SK-N-SH (cell line): ENCODE measurements at regions not wholly inside any gene's neighbourhood (a gene's known extent, or its start where the extent isn't known, plus 50 kb on each side); places are given as distances from the start of the nearest gene placed in this dataset.

ENCODE experiments used
- CTCF ChIA-PET: fragments of 300-600, 350-600 bp; formaldehyde crosslinking; extraction: SDS; loops from one replicate; lab custom pipeline; 2021; lab: Yijun Ruan, JAX
- POLR2A ChIA-PET: fragments of 350-600 bp; sonication (Branson Sonifier 250); formaldehyde crosslinking; extraction: SDS; loops from one replicate; lab custom pipeline; 2020; ENCODE audit warnings: antibody characterized with exemption, inconsistent platforms; lab: Yijun Ruan, JAX
- DNase-seq: peaks from one replicate; pipeline ENCODE4 v3.0.0; 2012
- H2AFZ ChIP-seq: fragments of 200-600 bp; sonication (generic); 2 replicates; pipeline ENCODE4 v1.8.1; 2016; ENCODE audit warnings: antibody characterized with exemption, mild to moderate bottlenecking, low read depth
- H3F3A ChIP-seq: fragments of 200-600 bp; sonication (generic); replicated peaks from 2 replicates; pipeline ENCODE3; 2016; ENCODE audit warnings: antibody characterized with exemption, mild to moderate bottlenecking; ENCODE audit not compliant: insufficient read depth
- H3K27ac ChIP-seq, 2 experiments: fragments of 200-500 bp in 1 of 2; fragments of 200-600 bp in 1 of 2; sonication (Bioruptor generic) in 1 of 2; sonication (generic), shearing (Covaris generic) in 1 of 2; 2 replicates each; pipeline versions ENCODE4 v1.5.1 to v1.6.1; 2014 to 2016; ENCODE audit warnings: low read depth in 2 of 2, inconsistent platforms in 1 of 2, low read length in 1 of 2, mild to moderate bottlenecking in 1 of 2, mixed read lengths in 1 of 2
- H3K27me3 ChIP-seq: fragments of 200-600 bp; sonication (generic), shearing (Covaris generic); 2 replicates; pipeline ENCODE4 v1.6.1; 2016; ENCODE audit warnings: mixed run types; ENCODE audit not compliant: insufficient read depth
- H3K36me3 ChIP-seq, 2 experiments: fragments of 200-500 bp in 1 of 2; fragments of 200-600 bp in 1 of 2; sonication (Bioruptor generic) in 1 of 2; sonication (generic) in 1 of 2; replicated peaks in 1 of 2; 2 replicates each; pipeline versions ENCODE3 to v1.5.1; 2014 to 2016; ENCODE audit warnings: low read length in 1 of 2, mild to moderate bottlenecking in 1 of 2; ENCODE audit not compliant: insufficient read depth in 2 of 2, control insufficient read depth in 1 of 2
- H3K4me1 ChIP-seq, 2 experiments: fragments of 200-500 bp in 1 of 2; fragments of 200-600 bp in 1 of 2; sonication (Bioruptor generic) in 1 of 2; sonication (generic), shearing (Covaris generic) in 1 of 2; 2 replicates each; pipeline versions ENCODE4 v1.5.1 to v1.6.1; 2014 to 2016; ENCODE audit warnings: low read depth in 1 of 2, low read length in 1 of 2, mixed run types in 1 of 2; ENCODE audit not compliant: insufficient read depth in 2 of 2, control insufficient read depth in 1 of 2
- H3K4me2 ChIP-seq: fragments of 200-600 bp; sonication (generic), shearing (Covaris generic); 2 replicates; pipeline ENCODE4 v1.6.1; 2017; ENCODE audit warnings: mixed run types
- H3K4me3 ChIP-seq, 2 experiments: fragments of 200-500 bp in 1 of 2; fragments of 200-600 bp in 1 of 2; sonication (Bioruptor generic) in 1 of 2; sonication (generic), shearing (Covaris generic) in 1 of 2; 2 replicates each; pipeline versions ENCODE4 v1.5.1 to v1.8.1; 2014 to 2016; ENCODE audit warnings: low read depth in 2 of 2, inconsistent platforms in 1 of 2, low read length in 1 of 2, mild to moderate bottlenecking in 1 of 2, mixed read lengths in 1 of 2, moderate library complexity in 1 of 2
- H3K79me2 ChIP-seq: fragments of 200-600 bp; sonication (generic); 2 replicates; pipeline ENCODE4 v1.8.1; 2017; ENCODE audit warnings: mild to moderate bottlenecking; ENCODE audit not compliant: insufficient read depth
- H3K9ac ChIP-seq: fragments of 200-600 bp; sonication (generic); 2 replicates; pipeline ENCODE4 v1.6.1; 2017; ENCODE audit warnings: mixed run types
- H3K9me2 ChIP-seq: fragments of 200-600 bp; sonication (generic); 2 replicates; pipeline ENCODE4 v1.6.1; 2017; ENCODE audit warnings: mixed run types
- H3K9me3 ChIP-seq: fragments of 200-600 bp; sonication (generic); 2 replicates; pipeline ENCODE4 v1.6.1; 2017; ENCODE audit warnings: mixed run types, mild to moderate bottlenecking, moderate library complexity
- H4K20me1 ChIP-seq: fragments of 200-600 bp; sonication (generic); 2 replicates; pipeline ENCODE4 v1.6.1; 2017; ENCODE audit warnings: mild to moderate bottlenecking, mixed run types; ENCODE audit not compliant: insufficient read depth
- CHD2 ChIP-seq: fragments of 150-350 bp; IDR thresholded peaks from 2 replicates; pipeline ENCODE4 v1.6.1; 2018; ENCODE audit warnings: low read length; ENCODE audit not compliant: partially characterized antibody
- CTCF ChIP-seq: fragments of 200-600 bp; sonication (generic); IDR thresholded peaks from 2 replicates; pipeline ENCODE4 v1.6.1; 2017; ENCODE audit warnings: antibody characterized with exemption, mild to moderate bottlenecking, moderate library complexity
- EP300 ChIP-seq, 2 experiments: IDR thresholded peaks; 2 replicates each; pipeline versions ENCODE4 v1.4.0 to v1.6.1; 2012; ENCODE audit warnings: borderline replicate concordance in 1 of 2, low read depth in 1 of 2, low read length in 1 of 2
- FOSL2 ChIP-seq: IDR thresholded peaks from 2 replicates; pipeline ENCODE4 v1.4.0; 2012; ENCODE audit warnings: low read depth, mild to moderate bottlenecking, moderate library complexity, borderline replicate concordance
- FOXJ3 ChIP-seq: sonication (generic); formaldehyde crosslinking; IDR thresholded peaks from 2 replicates; pipeline ENCODE4 v1.5.1; 2020; ENCODE audit warnings: mild to moderate bottlenecking, missing genetic modification reagents
- GATA2 ChIP-seq: sonication (generic); formaldehyde crosslinking; IDR thresholded peaks from 2 replicates; pipeline ENCODE4 v1.5.0; 2020; ENCODE audit warnings: mild to moderate bottlenecking, missing genetic modification reagents
- NFIC ChIP-seq: IDR thresholded peaks from 2 replicates; pipeline ENCODE4 v1.4.0; 2012; ENCODE audit warnings: borderline replicate concordance
- NRF1 ChIP-seq: IDR thresholded peaks from 2 replicates; pipeline ENCODE4 v1.6.1; 2012; ENCODE audit warnings: low read depth, mild to moderate bottlenecking, low read length
- POLR2AphosphoS5 ChIP-seq: IDR thresholded peaks from 2 replicates; pipeline ENCODE4 v1.6.1; 2012; ENCODE audit warnings: low read depth, low read length
- RAD21 ChIP-seq: IDR thresholded peaks from 2 replicates; pipeline ENCODE4 v1.6.1; 2012; ENCODE audit warnings: mild to moderate bottlenecking, low read length
- RCOR1 ChIP-seq: fragments of 150-350 bp; IDR thresholded peaks from 2 replicates; pipeline ENCODE4 v1.6.1; 2017; ENCODE audit warnings: antibody characterized with exemption, low read length
- REST ChIP-seq: IDR thresholded peaks from 2 replicates; pipeline ENCODE4 v1.6.1; 2012; ENCODE audit warnings: mild to moderate bottlenecking, low read depth, low read length, moderate library complexity
- RXRA ChIP-seq: IDR thresholded peaks from 2 replicates; pipeline ENCODE4 v1.4.0; 2012; ENCODE audit warnings: low read depth, mild to moderate bottlenecking, borderline replicate concordance
- SIN3A ChIP-seq: IDR thresholded peaks from 2 replicates; pipeline ENCODE4 v1.6.1; 2012; ENCODE audit warnings: low read depth, mild to moderate bottlenecking, low read length, moderate library complexity, borderline replicate concordance
- SMC3 ChIP-seq: IDR thresholded peaks from 2 replicates; pipeline ENCODE4 v1.6.1; 2012; ENCODE audit warnings: low read depth, low read length, improper control_type of control experiment
- TAF1 ChIP-seq: IDR thresholded peaks from 2 replicates; pipeline ENCODE4 v1.6.1; 2012; ENCODE audit warnings: low read depth, mild to moderate bottlenecking, low read length, moderate library complexity, borderline replicate concordance
- WGBS: methylation state at CpG from one replicate; pipeline ENCODE4 v1.1.6; 2017; ENCODE audit warnings: low lambda C conversion rate; 5-methylcytosine and 5-hydroxymethylcytosine counted together
- TF ChIP-seq, protein P1 (sequence below): IDR thresholded peaks from 2 replicates; pipeline ENCODE4 v1.4.0; 2012; ENCODE audit warnings: low read depth, borderline replicate concordance
- TF ChIP-seq, protein P2 (sequence below): fragments of 150-350 bp; IDR thresholded peaks from 2 replicates; pipeline ENCODE4 v1.6.1; 2016; ENCODE audit warnings: mild to moderate bottlenecking, low read depth, low read length

- Histone ChIP-seq H3K27ac (no peak overlapping the region), H3K4me3 (no peak overlapping the region), H3K27me3 (no peaks in the 10 kb centered on the region), H3F3A (no peaks in the 10 kb centered on the region), H4K20me1 (no peaks in the 10 kb centered on the region), H3K9me2 (no peaks in the 10 kb centered on the region), H3K9me3 (no peaks in the 10 kb centered on the region; the same call in 1 of the 2 replicates), H3K79me2 (no peaks in the 10 kb centered on the region), H2AFZ (no peak overlapping the region), H3K9ac (no peak overlapping the region), H3K36me3 (no peaks in the 10 kb centered on the region), H3K4me2 (no peak overlapping the region), H3K4me1 (no peaks in the 10 kb centered on the region)
- TF ChIP-seq TAF1 = no peak
- TF ChIP-seq SMC3 = no peak
- no peak for TF ChIP-seq RXRA
- no peak for TF ChIP-seq EP300 (IDR thresholded peaks at IDR 0.05; ENCODE audit: borderline replicate concordance in 1 of 2, low read depth in 1 of 2, low read length in 1 of 2)
- no peak for TF ChIP-seq FOXJ3 (CRISPR knock-in tag)
- TF ChIP-seq RAD21 = no peak
- TF ChIP-seq CHD2 = no peak
- no peak for TF ChIP-seq RCOR1
- ChIA-PET POLR2A (no interaction called here), CTCF (no interaction called here)
- 5% methylated on average over 5 of the region's 5 CpGs for WGBS
- no peak for DNase-seq
Measured at GRCh38 chr14:83614956-83615355, 1915.0 kb upstream of the FLRT2 start.

DNA sequence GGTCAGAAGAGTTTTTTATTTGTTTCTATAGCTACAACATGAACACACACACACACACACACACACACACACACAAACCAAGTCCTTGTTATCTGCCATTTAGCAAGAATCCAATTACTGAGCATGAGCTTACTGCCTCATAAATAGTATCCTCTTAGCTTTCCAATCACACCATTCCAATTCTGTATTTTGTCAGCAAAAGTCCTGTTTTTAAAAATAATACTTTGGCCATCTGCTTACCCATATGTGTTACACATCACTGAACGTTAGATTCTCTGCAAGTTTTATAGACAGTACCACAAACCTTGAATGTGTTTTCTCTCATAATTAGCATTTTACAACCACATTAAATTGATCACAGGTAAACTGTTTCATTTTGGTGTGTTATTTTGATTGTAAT, 1905.4 kb upstream of the FLRT2 start:
- H3K9me3 ChIP-seq = no peaks in the 10 kb centered on the region
- H3F3A ChIP-seq = no peaks in the 10 kb centered on the region
- ChIA-PET CTCF (no interaction called here), POLR2A (no interaction called here)
- H3K9ac ChIP-seq = no peak overlapping the region
- WGBS = 11% methylated on average over 1 of the region's 1 CpG
- no peak overlapping the region for H2AFZ ChIP-seq
- H3K27ac ChIP-seq = no peak overlapping the region
- H3K79me2 ChIP-seq = no peaks in the 10 kb centered on the region
- DNase-seq = no peak
- no peaks in the 10 kb centered on the region for H3K36me3 ChIP-seq
- H3K4me3 ChIP-seq = no peak overlapping the region
- H3K27me3 ChIP-seq = no peaks in the 10 kb centered on the region
- no peaks in the 10 kb centered on the region for H4K20me1 ChIP-seq
- no peaks in the 10 kb centered on the region for H3K9me2 ChIP-seq
- H3K4me1 ChIP-seq = no peaks in the 10 kb centered on the region
- no peak overlapping the region for H3K4me2 ChIP-seq
- TF ChIP-seq POLR2AphosphoS5 (no peak), REST (no peak), CHD2 (no peak), EP300 (IDR thresholded peaks at IDR 0.05; ENCODE audit: borderline replicate concordance in 1 of 2, low read depth in 1 of 2, low read length in 1 of 2) (no peak), CTCF (no peak), NFIC (no peak), NRF1 (no peak), RAD21 (no peak), SIN3A (no peak), GATA2 (no peak), FOSL2 (no peak)
- TF ChIP-seq, protein P1, sequence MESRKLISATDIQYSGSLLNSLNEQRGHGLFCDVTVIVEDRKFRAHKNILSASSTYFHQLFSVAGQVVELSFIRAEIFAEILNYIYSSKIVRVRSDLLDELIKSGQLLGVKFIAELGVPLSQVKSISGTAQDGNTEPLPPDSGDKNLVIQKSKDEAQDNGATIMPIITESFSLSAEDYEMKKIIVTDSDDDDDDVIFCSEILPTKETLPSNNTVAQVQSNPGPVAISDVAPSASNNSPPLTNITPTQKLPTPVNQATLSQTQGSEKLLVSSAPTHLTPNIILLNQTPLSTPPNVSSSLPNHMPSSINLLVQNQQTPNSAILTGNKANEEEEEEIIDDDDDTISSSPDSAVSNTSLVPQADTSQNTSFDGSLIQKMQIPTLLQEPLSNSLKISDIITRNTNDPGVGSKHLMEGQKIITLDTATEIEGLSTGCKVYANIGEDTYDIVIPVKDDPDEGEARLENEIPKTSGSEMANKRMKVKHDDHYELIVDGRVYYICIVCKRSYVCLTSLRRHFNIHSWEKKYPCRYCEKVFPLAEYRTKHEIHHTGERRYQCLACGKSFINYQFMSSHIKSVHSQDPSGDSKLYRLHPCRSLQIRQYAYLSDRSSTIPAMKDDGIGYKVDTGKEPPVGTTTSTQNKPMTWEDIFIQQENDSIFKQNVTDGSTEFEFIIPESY = no peak
- TF ChIP-seq, protein P2, sequence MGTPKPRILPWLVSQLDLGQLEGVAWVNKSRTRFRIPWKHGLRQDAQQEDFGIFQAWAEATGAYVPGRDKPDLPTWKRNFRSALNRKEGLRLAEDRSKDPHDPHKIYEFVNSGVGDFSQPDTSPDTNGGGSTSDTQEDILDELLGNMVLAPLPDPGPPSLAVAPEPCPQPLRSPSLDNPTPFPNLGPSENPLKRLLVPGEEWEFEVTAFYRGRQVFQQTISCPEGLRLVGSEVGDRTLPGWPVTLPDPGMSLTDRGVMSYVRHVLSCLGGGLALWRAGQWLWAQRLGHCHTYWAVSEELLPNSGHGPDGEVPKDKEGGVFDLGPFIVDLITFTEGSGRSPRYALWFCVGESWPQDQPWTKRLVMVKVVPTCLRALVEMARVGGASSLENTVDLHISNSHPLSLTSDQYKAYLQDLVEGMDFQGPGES = no peak
